ENCODE measurements at regions not wholly inside any gene's neighbourhood (a gene's known extent, or its start where the extent isn't known, plus 50 kb on each side); places are given as distances from the start of the nearest gene placed in this dataset.

DNA sequence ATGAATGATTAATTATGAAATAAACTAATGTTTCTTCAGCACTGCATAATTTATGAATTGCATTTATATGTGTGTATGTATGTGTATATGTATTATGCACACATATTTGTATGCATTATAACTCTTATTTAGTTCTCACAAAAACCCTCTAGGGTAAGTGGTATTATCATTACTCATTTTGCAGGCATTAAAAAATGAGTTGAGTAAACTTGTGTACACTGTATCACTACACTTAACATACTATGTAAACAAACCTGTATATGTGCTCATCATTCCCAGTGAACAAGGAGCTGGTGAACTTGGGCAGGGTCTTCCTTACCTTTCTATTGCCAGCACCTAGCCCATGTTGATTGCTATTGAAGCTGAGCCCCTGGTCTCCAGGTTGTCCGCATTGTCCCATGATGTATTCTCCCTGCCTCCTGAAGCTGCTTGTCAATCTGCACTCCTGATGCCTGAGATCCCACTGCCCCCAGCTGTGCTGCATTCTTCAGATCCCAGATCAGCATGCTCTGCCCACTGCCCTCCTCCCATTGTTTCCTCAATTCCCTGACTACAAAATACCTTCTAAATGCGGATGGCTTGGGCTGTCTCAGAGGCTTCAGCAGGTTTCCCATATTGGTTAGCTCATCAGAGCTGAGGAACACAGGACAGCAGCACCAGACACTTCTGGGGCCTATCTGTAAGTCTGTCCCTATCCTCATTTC is 267.9 kb upstream of the SESN3 start:
- Histone ChIP-seq H3K27ac (peak overlapping the region; percentile 42), H3K4me2 (no peak overlapping the region), H3K9me2 (replicated peaks; ENCODE audit: insufficient read depth) (no peaks in the 10 kb centered on the region), H2AFZ (no peak overlapping the region), H3K4me1 (ENCODE audit: insufficient read depth) (peaks cover 13% of the 10 kb centered on the region), H3K9me3 (ENCODE audit: low read depth) (no peaks in the 10 kb centered on the region), H3K79me2 (no peaks in the 10 kb centered on the region), H3K4me3 (no peak overlapping the region), H3K36me3 (replicated peaks; ENCODE audit: insufficient read depth, low read depth) (no peaks in the 10 kb centered on the region), H3K27me3 (no peaks in the 10 kb centered on the region), H4K20me1 (ENCODE audit: insufficient read depth, poor library complexity, severe bottlenecking) (no peaks in the 10 kb centered on the region)
- no peak for DNase-seq (ENCODE audit: low spot score)
- WGBS (ENCODE audit: low lambda C conversion rate, missing lambda C conversion rate) = 45% methylated on average over 2 of the region's 2 CpGs
- TF ChIP-seq EZH2 (IDR thresholded peaks at IDR 0.05; ENCODE audit: borderline replicate concordance) (no peak), EZH2phosphoT487 (IDR thresholded peaks at IDR 0.05; ENCODE audit: low read depth, severe bottlenecking, unreplicated experiment) (no peak)
- TF ChIP-seq, protein P1, sequence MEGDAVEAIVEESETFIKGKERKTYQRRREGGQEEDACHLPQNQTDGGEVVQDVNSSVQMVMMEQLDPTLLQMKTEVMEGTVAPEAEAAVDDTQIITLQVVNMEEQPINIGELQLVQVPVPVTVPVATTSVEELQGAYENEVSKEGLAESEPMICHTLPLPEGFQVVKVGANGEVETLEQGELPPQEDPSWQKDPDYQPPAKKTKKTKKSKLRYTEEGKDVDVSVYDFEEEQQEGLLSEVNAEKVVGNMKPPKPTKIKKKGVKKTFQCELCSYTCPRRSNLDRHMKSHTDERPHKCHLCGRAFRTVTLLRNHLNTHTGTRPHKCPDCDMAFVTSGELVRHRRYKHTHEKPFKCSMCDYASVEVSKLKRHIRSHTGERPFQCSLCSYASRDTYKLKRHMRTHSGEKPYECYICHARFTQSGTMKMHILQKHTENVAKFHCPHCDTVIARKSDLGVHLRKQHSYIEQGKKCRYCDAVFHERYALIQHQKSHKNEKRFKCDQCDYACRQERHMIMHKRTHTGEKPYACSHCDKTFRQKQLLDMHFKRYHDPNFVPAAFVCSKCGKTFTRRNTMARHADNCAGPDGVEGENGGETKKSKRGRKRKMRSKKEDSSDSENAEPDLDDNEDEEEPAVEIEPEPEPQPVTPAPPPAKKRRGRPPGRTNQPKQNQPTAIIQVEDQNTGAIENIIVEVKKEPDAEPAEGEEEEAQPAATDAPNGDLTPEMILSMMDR (IDR thresholded peaks at IDR 0.05; ENCODE audit: poor library complexity) = no peak

DNA sequence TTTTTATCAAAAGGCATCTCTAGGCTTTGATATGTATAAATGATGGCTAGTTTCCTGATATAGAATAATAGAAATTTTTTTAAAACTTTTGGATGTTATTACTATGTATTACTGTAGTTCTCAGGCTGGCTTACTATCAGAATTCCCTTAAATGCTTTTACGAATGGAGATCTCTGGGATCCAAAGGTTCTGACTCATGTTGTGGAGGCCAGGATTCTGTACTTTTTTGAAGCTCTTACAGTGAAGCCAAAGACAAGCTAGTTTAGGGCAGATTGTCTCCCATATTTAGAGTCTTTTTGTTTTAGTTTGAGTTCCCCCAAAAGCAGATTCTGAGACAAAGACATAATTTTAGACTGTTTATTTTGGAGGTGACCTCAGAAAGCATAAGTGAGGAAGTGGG is 265.9 kb upstream of the SESN3 start:
- H3K4me1 ChIP-seq (ENCODE audit: insufficient read depth) = peaks cover 13% of the 10 kb centered on the region
- no peaks in the 10 kb centered on the region for H3K9me2 ChIP-seq (replicated peaks; ENCODE audit: insufficient read depth)
- H4K20me1 ChIP-seq (ENCODE audit: insufficient read depth, poor library complexity, severe bottlenecking) = no peaks in the 10 kb centered on the region
- no peak overlapping the region for H2AFZ ChIP-seq
- TF ChIP-seq EZH2 (IDR thresholded peaks at IDR 0.05; ENCODE audit: borderline replicate concordance) (no peak), EZH2phosphoT487 (IDR thresholded peaks at IDR 0.05; ENCODE audit: low read depth, severe bottlenecking, unreplicated experiment) (no peak)
- TF ChIP-seq, protein P1 (IDR thresholded peaks at IDR 0.05; ENCODE audit: poor library complexity) = no peak
- H3K4me3 ChIP-seq = no peak overlapping the region
- no peaks in the 10 kb centered on the region for H3K36me3 ChIP-seq (replicated peaks; ENCODE audit: insufficient read depth, low read depth)
- no peak overlapping the region for H3K27ac ChIP-seq
- H3K79me2 ChIP-seq = no peaks in the 10 kb centered on the region
- 96% methylated on average over 1 of the region's 1 CpG for WGBS (ENCODE audit: low lambda C conversion rate, missing lambda C conversion rate)
- H3K9me3 ChIP-seq (ENCODE audit: low read depth) = no peaks in the 10 kb centered on the region
- no peak for DNase-seq (ENCODE audit: low spot score)
- no peak overlapping the region for H3K4me2 ChIP-seq
- no peaks in the 10 kb centered on the region for H3K27me3 ChIP-seq

- Histone ChIP-seq H4K20me1 (ENCODE audit: insufficient read depth, poor library complexity, severe bottlenecking) (no peaks in the 10 kb centered on the region), H3K79me2 (no peaks in the 10 kb centered on the region), H3K27ac (no peak overlapping the region), H3K9me2 (replicated peaks; ENCODE audit: insufficient read depth) (no peaks in the 10 kb centered on the region), H3K36me3 (replicated peaks; ENCODE audit: insufficient read depth, low read depth) (no peaks in the 10 kb centered on the region), H3K27me3 (no peaks in the 10 kb centered on the region), H3K9me3 (ENCODE audit: low read depth) (no peaks in the 10 kb centered on the region), H3K4me2 (no peak overlapping the region), H2AFZ (no peak overlapping the region), H3K4me1 (ENCODE audit: insufficient read depth) (peaks cover 13% of the 10 kb centered on the region), H3K4me3 (no peak overlapping the region)
- WGBS (ENCODE audit: low lambda C conversion rate, missing lambda C conversion rate) = 82% methylated on average over 4 of the region's 4 CpGs
- DNase-seq (ENCODE audit: low spot score) = no peak
- TF ChIP-seq, protein P1 (IDR thresholded peaks at IDR 0.05; ENCODE audit: poor library complexity) = no peak
- TF ChIP-seq EZH2 (IDR thresholded peaks at IDR 0.05; ENCODE audit: borderline replicate concordance) (no peak), EZH2phosphoT487 (IDR thresholded peaks at IDR 0.05; ENCODE audit: low read depth, severe bottlenecking, unreplicated experiment) (no peak)
Observed at GRCh38 chr11:95495706-95496105, 264.7 kb upstream of the SESN3 start.
